Adrenal gland (tissue), 9 donors: ENCODE measurements at regions not wholly inside any gene's neighbourhood (a gene's known extent, or its start where the extent isn't known, plus 50 kb on each side); places are given as distances from the start of the nearest gene placed in this dataset.
A peak's percentile ranks its signal among the peaks of the same experiment; 100 is the strongest.

Experiments
- DNase-seq, 7 donors: peaks; one replicate each; pipeline ENCODE4 v3.0.0-alpha.2; 2019 to 2020
- H3K27ac ChIP-seq, 5 donors: fragments of 200-600 bp; sonication (generic) in 4 of 5; 1 replicate in 3 of 5; 2 replicates in 2 of 5; pipeline versions ENCODE4 v1.5.1 to v1.8.0; 2016 to 2020; ENCODE audit warnings: mild to moderate bottlenecking in 1 of 5
- H3K27me3 ChIP-seq: fragments of 200-600 bp; 2 replicates; pipeline ENCODE4 v1.8.0; 2021
- H3K36me3 ChIP-seq, 2 donors: fragments of 200-600 bp; replicated peaks in 1 of 2; 1 replicate in 1 of 2; 2 replicates in 1 of 2; pipeline versions ENCODE4 v1.5.1 to v1.8.0; 2018 to 2022
- H3K4me1 ChIP-seq, 2 donors: fragments of 200-600 bp; replicated peaks in 1 of 2; 1 replicate in 1 of 2; 2 replicates in 1 of 2; pipeline versions ENCODE4 v1.5.1 to v1.8.0; 2018 to 2021
- H3K4me3 ChIP-seq, 4 donors: fragments of 200-600 bp; sonication (generic) in 3 of 4; one replicate each; pipeline ENCODE4 v1.5.1; 2016 to 2018
- H3K9me3 ChIP-seq, 3 donors: fragments of 200-600 bp; sonication (generic) in 1 of 3; replicated peaks in 1 of 3; 1 replicate in 2 of 3; 2 replicates in 1 of 3; pipeline versions ENCODE4 v1.5.1 to v1.8.0; 2016 to 2021
- CTCF ChIP-seq, 6 experiments: fragments of 450-650 bp in 4 of 6; fragments of 200-600 bp in 2 of 6; sonication (generic) in 1 of 6; IDR thresholded peaks; 1 replicate in 5 of 6; 2 replicates in 1 of 6; pipeline versions ENCODE4 v1.5.1 to v1.8.0; 2016 to 2021; ENCODE audit warnings: antibody characterized with exemption in 6 of 6, mild to moderate bottlenecking in 2 of 6, moderate library complexity in 1 of 6
- POLR2A ChIP-seq, 2 donors: fragments of 450-650 bp; IDR thresholded peaks; one replicate each; pipeline ENCODE4 v1.6.1; 2017; ENCODE audit warnings: antibody characterized with exemption in 2 of 2, mild to moderate bottlenecking in 2 of 2, moderate library complexity in 1 of 2
- WGBS, 4 donors: extraction: QIAGEN DNeasy Blood & Tissue Kit in 2 of 4; methylation state at CpG; one replicate each; pipeline versions ENCODE4 v1.1.5 to v1.1.7; 2013 to 2017; 5-methylcytosine and 5-hydroxymethylcytosine counted together
- intact Hi-C, 2 donors: fragments of 100-400 bp; cut with DNase I; formaldehyde crosslinking; loops; one replicate each; pipeline versions ENCODE4 v1.14.1 to v1.15.0; 2022 to 2023
- donor health status: healthy with polysubstance abuse.
- donor health status: Bipolar disorder and iron deficiency.
- donor health status: DM: yes; HTN: yes; CAD: no.
- donor health status: DM: no; HTN: no; CAD: no.
- donor health status: DM: no; HTN: no; CAD: no.

GRCh38 chr1:87816646-87817045 is 488.0 kb downstream of the LMO4 start:
- Histone ChIP-seq H3K4me3 (no peak overlapping the region), H3K4me1 (no peaks in the 10 kb centered on the region), H3K27me3 (no peaks in the 10 kb centered on the region), H3K9me3 (no peaks in the 10 kb centered on the region), H3K36me3 (no peaks in the 10 kb centered on the region), H3K27ac (no peak overlapping the region)
- no peak for DNase-seq
- intact Hi-C loops = no loop called here
- TF ChIP-seq CTCF (IDR thresholded peaks at IDR 0.05) (no peak), POLR2A (IDR thresholded peaks at IDR 0.05) (no peak)
- 56 to 71% (median 66%) methylated on average over 3 of the region's 3 CpGs for WGBS, 4 donors

GRCh38 chr1:87820668-87821334 is 492.1 kb downstream of the LMO4 start:
- 52 to 64% (median 57%) methylated on average over 8 of the region's 8 CpGs for WGBS, 4 donors
- DNase-seq = no peak
- Histone ChIP-seq H3K4me3 (no peak overlapping the region), H3K27ac (no peak overlapping the region), H3K27me3 (no peaks in the 10 kb centered on the region), H3K9me3 (no peaks in the 10 kb centered on the region), H3K36me3 (no peaks in the 10 kb centered on the region), H3K4me1 (no peaks in the 10 kb centered on the region)
- TF ChIP-seq POLR2A (IDR thresholded peaks at IDR 0.05) = no peak
- no peak for TF ChIP-seq CTCF (IDR thresholded peaks at IDR 0.05)
- intact Hi-C loops = no loop called here

GRCh38 chr1:87821335-87821697 is 492.6 kb downstream of the LMO4 start:
- no peak overlapping the region for H3K4me3 ChIP-seq
- no peaks in the 10 kb centered on the region for H3K27me3 ChIP-seq
- intact Hi-C loops = no loop called here
- TF ChIP-seq POLR2A (IDR thresholded peaks at IDR 0.05) (no peak), CTCF (IDR thresholded peaks at IDR 0.05) (no peak)
- H3K4me1 ChIP-seq = no peaks in the 10 kb centered on the region
- no peak overlapping the region for H3K27ac ChIP-seq
- DNase-seq = no peak
- H3K36me3 ChIP-seq = no peaks in the 10 kb centered on the region
- WGBS, 4 donors = 89 to 93% (median 92%) methylated on average over 5 of the region's 5 CpGs
- no peaks in the 10 kb centered on the region for H3K9me3 ChIP-seq

GRCh38 chr1:87826681-87827251 is 498.1 kb downstream of the LMO4 start:
- TF ChIP-seq POLR2A (IDR thresholded peaks at IDR 0.05) (no peak), CTCF (IDR thresholded peaks at IDR 0.05) (no peak)
- H3K27ac ChIP-seq = peak overlapping the region in 1 of 5 donors; percentile 13
- no peaks in the 10 kb centered on the region for H3K4me1 ChIP-seq
- intact Hi-C loops = no loop called here
- peak overlapping the region in 1 of 4 donors; percentile 21 for H3K4me3 ChIP-seq
- WGBS, 4 donors = 48 to 55% (median 50%) methylated on average over 7 of the region's 7 CpGs
- no peaks in the 10 kb centered on the region for H3K9me3 ChIP-seq
- DNase-seq = peak in 6 of 7 donors; percentile 36 to 64 (median 40)
- no peaks in the 10 kb centered on the region for H3K27me3 ChIP-seq
- no peaks in the 10 kb centered on the region for H3K36me3 ChIP-seq
